Peyer's patch (tissue), 4 donors: ENCODE measurements at regions not wholly inside any gene's neighbourhood (a gene's known extent, or its start where the extent isn't known, plus 50 kb on each side); places are given as distances from the start of the nearest gene placed in this dataset.

Experiments
- CTCF ChIP-seq, 6 experiments: fragments of 450-650 bp in 4 of 6; fragments of 200-600 bp in 2 of 6; sonication (generic) in 1 of 6; IDR thresholded peaks; one replicate each; pipeline ENCODE4 v1.5.1; 2017 to 2019; ENCODE audit warnings: antibody characterized with exemption in 6 of 6, mild to moderate bottlenecking in 3 of 6, moderate library complexity in 1 of 6
- POLR2A ChIP-seq, 2 donors: fragments of 450-650 bp; IDR thresholded peaks; one replicate each; pipeline ENCODE4 v1.5.1; 2017; ENCODE audit warnings: antibody characterized with exemption in 2 of 2, mild to moderate bottlenecking in 2 of 2, moderate library complexity in 2 of 2

DNA sequence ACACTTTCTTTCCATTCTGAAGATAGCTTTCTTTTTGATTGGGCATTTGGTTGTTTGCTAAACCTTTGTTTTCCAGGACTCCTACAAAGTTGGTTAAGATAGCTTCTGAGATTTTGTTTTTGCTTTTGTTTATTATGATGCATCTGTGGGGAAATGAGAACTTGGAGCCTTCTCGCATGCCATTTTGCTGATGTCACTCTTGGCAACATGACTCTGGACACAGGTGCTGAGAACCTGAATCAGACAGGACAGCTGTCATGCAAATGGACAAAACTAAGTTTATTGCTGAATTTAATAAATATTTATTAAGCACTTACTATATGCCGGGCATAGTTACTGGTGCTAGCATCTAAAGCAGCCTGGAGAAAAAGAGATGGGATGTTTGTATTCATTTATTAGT lies 274.1 kb downstream of the ZEB1 start:
- TF ChIP-seq POLR2A (IDR thresholded peaks at IDR 0.05) (no peak), CTCF (IDR thresholded peaks at IDR 0.05) (no peak)
